ENCODE measurements at regions not wholly inside any gene's neighbourhood (a gene's known extent, or its start where the extent isn't known, plus 50 kb on each side); places are given as distances from the start of the nearest gene placed in this dataset.

DNA sequence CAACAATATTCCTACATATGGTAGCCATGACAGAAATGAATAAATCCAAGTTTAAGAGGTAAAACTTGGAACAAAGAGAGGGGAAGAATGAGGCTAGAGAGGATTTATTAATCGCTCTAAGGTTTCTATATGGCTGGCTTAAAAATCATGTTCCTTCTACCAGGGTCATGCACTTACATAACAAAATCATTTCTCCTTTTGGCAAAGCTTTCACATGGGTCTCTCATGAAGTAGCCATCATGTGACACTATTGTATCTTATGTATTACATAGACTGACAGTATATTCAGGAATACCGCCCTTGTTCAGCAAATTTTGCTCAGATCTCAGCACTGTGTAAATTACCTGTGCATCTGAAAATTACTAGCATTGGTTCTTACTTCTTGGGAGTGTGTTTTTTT is 1554.5 kb upstream of the SLC39A10 start:
- H3K4me2 ChIP-seq (ENCODE audit: low read length) = no peak overlapping the region
- H3K9ac ChIP-seq (ENCODE audit: low read length) = no peak overlapping the region
- no peaks in the 10 kb centered on the region for H3K4me1 ChIP-seq (ENCODE audit: insufficient read depth, low read length)
- H3K9me3 ChIP-seq (ENCODE audit: low read length) = no peaks in the 10 kb centered on the region
- POLR2A ChIA-PET (ENCODE audit: unreplicated experiment) = no interaction called here
- H2AFZ ChIP-seq (ENCODE audit: low read length) = no peak overlapping the region
- no peaks in the 10 kb centered on the region for H4K20me1 ChIP-seq (ENCODE audit: low read length)
- BruUV-seq (replicated peaks) = no TSS peak
- no peaks in the 10 kb centered on the region for H3K27me3 ChIP-seq (ENCODE audit: low read length)
- H3K4me3 ChIP-seq (ENCODE audit: low read length) = no peak overlapping the region
- CTCF ChIA-PET = no interaction called here
- H3K27ac ChIP-seq (ENCODE audit: low read length) = no peak overlapping the region
- no peaks in the 10 kb centered on the region for H3K36me3 ChIP-seq (ENCODE audit: low read depth, low read length)
- TF ChIP-seq EZH2phosphoT487 (IDR thresholded peaks at IDR 0.05; ENCODE audit: borderline replicate concordance, low read length) = no peak
- TF ChIP-seq EZH2 (IDR thresholded peaks at IDR 0.05; ENCODE audit: low read length, unreplicated experiment) = no peak
- TF ChIP-seq, protein P1, sequence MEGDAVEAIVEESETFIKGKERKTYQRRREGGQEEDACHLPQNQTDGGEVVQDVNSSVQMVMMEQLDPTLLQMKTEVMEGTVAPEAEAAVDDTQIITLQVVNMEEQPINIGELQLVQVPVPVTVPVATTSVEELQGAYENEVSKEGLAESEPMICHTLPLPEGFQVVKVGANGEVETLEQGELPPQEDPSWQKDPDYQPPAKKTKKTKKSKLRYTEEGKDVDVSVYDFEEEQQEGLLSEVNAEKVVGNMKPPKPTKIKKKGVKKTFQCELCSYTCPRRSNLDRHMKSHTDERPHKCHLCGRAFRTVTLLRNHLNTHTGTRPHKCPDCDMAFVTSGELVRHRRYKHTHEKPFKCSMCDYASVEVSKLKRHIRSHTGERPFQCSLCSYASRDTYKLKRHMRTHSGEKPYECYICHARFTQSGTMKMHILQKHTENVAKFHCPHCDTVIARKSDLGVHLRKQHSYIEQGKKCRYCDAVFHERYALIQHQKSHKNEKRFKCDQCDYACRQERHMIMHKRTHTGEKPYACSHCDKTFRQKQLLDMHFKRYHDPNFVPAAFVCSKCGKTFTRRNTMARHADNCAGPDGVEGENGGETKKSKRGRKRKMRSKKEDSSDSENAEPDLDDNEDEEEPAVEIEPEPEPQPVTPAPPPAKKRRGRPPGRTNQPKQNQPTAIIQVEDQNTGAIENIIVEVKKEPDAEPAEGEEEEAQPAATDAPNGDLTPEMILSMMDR (conservative IDR thresholded peaks at IDR 0.05; ENCODE audit: low read depth, low read length) = no peak
- H3K9me2 ChIP-seq (replicated peaks; ENCODE audit: low read length) = no peaks in the 10 kb centered on the region
- no peak for DNase-seq
- intact Hi-C loops (cut with micrococcal nuclease) = no loop called here
- H3K79me2 ChIP-seq (ENCODE audit: low read length) = no peaks in the 10 kb centered on the region
- no peaks in the 10 kb centered on the region for H3F3A ChIP-seq (ENCODE audit: low read length, unreplicated experiment)
- ATAC-seq = no peak

DNA sequence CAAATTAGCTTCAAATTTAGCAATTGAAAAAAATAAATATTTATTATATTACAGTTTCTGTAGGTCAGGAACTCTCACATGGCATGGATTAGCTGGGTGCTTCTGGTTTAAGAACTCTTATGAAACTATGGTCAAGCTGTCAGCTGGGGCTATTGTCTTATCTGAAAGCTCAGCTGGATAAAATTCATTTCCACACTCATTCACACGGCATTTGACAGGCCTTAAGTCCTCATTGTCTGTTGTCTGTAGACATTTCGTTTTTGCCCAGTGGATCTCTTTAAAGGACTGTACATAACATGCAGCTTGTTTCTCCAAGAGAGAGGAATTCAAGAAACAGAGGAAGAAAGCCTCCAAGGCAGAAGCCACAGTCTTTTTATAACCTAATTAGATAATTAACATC is 1556.8 kb upstream of the SLC39A10 start:
- H3K9ac ChIP-seq (ENCODE audit: low read length) = no peak overlapping the region
- TF ChIP-seq EZH2phosphoT487 (IDR thresholded peaks at IDR 0.05; ENCODE audit: borderline replicate concordance, low read length) = no peak
- no peak for TF ChIP-seq EZH2 (IDR thresholded peaks at IDR 0.05; ENCODE audit: low read length, unreplicated experiment)
- TF ChIP-seq, protein P1 (conservative IDR thresholded peaks at IDR 0.05; ENCODE audit: low read depth, low read length) = no peak
- no peaks in the 10 kb centered on the region for H3K4me1 ChIP-seq (ENCODE audit: insufficient read depth, low read length)
- no peak overlapping the region for H2AFZ ChIP-seq (ENCODE audit: low read length)
- ChIA-PET CTCF (no interaction called here), POLR2A (ENCODE audit: unreplicated experiment) (interaction anchor here (0.5 kb wide), 1 partner anchor 369 kb away, joined by 3 read pairs; no protein-coding TSS in a partner anchor)
- no peak for DNase-seq
- H3K27ac ChIP-seq (ENCODE audit: low read length) = no peak overlapping the region
- H3K4me3 ChIP-seq (ENCODE audit: low read length) = no peak overlapping the region
- ATAC-seq = no peak
- no TSS peak for BruUV-seq (replicated peaks)
- intact Hi-C loops (cut with micrococcal nuclease) = no loop called here
- no peaks in the 10 kb centered on the region for H3K9me3 ChIP-seq (ENCODE audit: low read length)
- H3K27me3 ChIP-seq (ENCODE audit: low read length) = no peaks in the 10 kb centered on the region
- no peak overlapping the region for H3K4me2 ChIP-seq (ENCODE audit: low read length)
- H3K36me3 ChIP-seq (ENCODE audit: low read depth, low read length) = no peaks in the 10 kb centered on the region
- H3K79me2 ChIP-seq (ENCODE audit: low read length) = no peaks in the 10 kb centered on the region
- no peaks in the 10 kb centered on the region for H4K20me1 ChIP-seq (ENCODE audit: low read length)
- H3F3A ChIP-seq (ENCODE audit: low read length, unreplicated experiment) = no peaks in the 10 kb centered on the region
- H3K9me2 ChIP-seq (replicated peaks; ENCODE audit: low read length) = no peaks in the 10 kb centered on the region

DNA sequence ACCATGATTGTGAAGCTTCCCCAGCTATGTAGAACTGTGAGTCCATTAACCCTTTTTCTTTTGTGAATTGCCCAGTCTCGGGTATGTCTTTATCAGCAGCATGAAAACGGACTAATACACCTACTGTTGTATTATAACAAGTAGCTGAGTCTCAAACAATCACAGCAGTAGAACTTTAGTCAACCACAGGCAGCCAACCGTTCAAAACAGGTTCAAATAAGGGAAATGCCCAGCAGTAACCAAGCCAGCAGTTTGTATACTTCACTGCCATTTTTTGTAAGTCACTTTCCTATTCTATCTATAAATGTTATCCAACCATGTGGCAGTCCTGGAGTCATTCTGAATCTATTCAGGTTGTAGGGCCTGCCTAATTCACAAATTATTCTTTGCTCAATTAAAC is 1560.6 kb upstream of the SLC39A10 start:
- ChIA-PET CTCF (no interaction called here), POLR2A (ENCODE audit: unreplicated experiment) (interaction anchor here (0.6 kb wide), 1 partner anchor 1591 kb away, joined by 4 read pairs; no protein-coding TSS in a partner anchor)
- no peak overlapping the region for H2AFZ ChIP-seq (ENCODE audit: low read length)
- H4K20me1 ChIP-seq (ENCODE audit: low read length) = no peaks in the 10 kb centered on the region
- H3K9me3 ChIP-seq (ENCODE audit: low read length) = no peaks in the 10 kb centered on the region
- no peak overlapping the region for H3K27ac ChIP-seq (ENCODE audit: low read length)
- no peaks in the 10 kb centered on the region for H3K36me3 ChIP-seq (ENCODE audit: low read depth, low read length)
- no peak overlapping the region for H3K9ac ChIP-seq (ENCODE audit: low read length)
- H3K4me1 ChIP-seq (ENCODE audit: insufficient read depth, low read length) = no peaks in the 10 kb centered on the region
- no peak for TF ChIP-seq EZH2phosphoT487 (IDR thresholded peaks at IDR 0.05; ENCODE audit: borderline replicate concordance, low read length)
- no peak for TF ChIP-seq EZH2 (IDR thresholded peaks at IDR 0.05; ENCODE audit: low read length, unreplicated experiment)
- TF ChIP-seq, protein P1 (conservative IDR thresholded peaks at IDR 0.05; ENCODE audit: low read depth, low read length) = no peak
- no peak overlapping the region for H3K4me3 ChIP-seq (ENCODE audit: low read length)
- no peaks in the 10 kb centered on the region for H3K9me2 ChIP-seq (replicated peaks; ENCODE audit: low read length)
- no peaks in the 10 kb centered on the region for H3K27me3 ChIP-seq (ENCODE audit: low read length)
- ATAC-seq (no peak), DNase-seq (no peak)
- no TSS peak for BruUV-seq (replicated peaks)
- no peak overlapping the region for H3K4me2 ChIP-seq (ENCODE audit: low read length)
- H3F3A ChIP-seq (ENCODE audit: low read length, unreplicated experiment) = no peaks in the 10 kb centered on the region
- intact Hi-C loops (cut with micrococcal nuclease) = no loop called here
- no peaks in the 10 kb centered on the region for H3K79me2 ChIP-seq (ENCODE audit: low read length)
